Loucy (cell line): ENCODE measurements at regions not wholly inside any gene's neighbourhood (a gene's known extent, or its start where the extent isn't known, plus 50 kb on each side); places are given as distances from the start of the nearest gene placed in this dataset.

Experiments
- EZH2phosphoT487 ChIP-seq: fragments of 200-600 bp; IDR thresholded peaks from 2 replicates; pipeline ENCODE4 v1.6.1; 2018; ENCODE audit warnings: antibody characterized with exemption, mild to moderate bottlenecking, moderate library complexity, borderline replicate concordance
- TF ChIP-seq, protein P1 (sequence below): fragments of 200-600 bp; sonication (generic); conservative IDR thresholded peaks from 2 replicates; pipeline ENCODE4 v1.5.1; 2014; ENCODE audit warnings: mild to moderate bottlenecking, antibody characterized with exemption, low read length

DNA sequence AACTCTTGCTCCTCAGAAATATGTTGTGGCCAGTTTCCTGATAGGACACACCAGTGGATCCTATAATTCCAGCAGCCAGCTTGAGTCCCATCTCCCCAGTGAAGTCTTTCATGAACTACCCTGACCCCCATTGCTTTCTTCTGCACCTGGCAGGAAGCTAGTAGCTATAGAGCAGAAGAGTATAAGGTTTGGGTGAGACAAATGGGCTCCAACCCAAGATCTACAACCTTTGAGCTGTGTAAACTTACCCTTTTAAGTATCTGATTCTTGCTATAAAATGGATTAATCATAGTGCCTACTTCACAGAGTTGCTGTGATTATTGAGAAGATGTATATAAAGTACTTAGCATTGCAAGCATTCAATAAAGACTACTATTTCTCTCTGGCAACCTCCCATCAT lies 396.9 kb upstream of the CADM1 start:
- TF ChIP-seq, protein P1, sequence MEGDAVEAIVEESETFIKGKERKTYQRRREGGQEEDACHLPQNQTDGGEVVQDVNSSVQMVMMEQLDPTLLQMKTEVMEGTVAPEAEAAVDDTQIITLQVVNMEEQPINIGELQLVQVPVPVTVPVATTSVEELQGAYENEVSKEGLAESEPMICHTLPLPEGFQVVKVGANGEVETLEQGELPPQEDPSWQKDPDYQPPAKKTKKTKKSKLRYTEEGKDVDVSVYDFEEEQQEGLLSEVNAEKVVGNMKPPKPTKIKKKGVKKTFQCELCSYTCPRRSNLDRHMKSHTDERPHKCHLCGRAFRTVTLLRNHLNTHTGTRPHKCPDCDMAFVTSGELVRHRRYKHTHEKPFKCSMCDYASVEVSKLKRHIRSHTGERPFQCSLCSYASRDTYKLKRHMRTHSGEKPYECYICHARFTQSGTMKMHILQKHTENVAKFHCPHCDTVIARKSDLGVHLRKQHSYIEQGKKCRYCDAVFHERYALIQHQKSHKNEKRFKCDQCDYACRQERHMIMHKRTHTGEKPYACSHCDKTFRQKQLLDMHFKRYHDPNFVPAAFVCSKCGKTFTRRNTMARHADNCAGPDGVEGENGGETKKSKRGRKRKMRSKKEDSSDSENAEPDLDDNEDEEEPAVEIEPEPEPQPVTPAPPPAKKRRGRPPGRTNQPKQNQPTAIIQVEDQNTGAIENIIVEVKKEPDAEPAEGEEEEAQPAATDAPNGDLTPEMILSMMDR: no peak
- no peak for TF ChIP-seq EZH2phosphoT487
